Stimulated activated CD8-positive, alpha-beta memory T cell treated with anti-CD3 and anti-CD28 coated beads, Interleukin-4, amount 100 ng/mL, for 48 hours (primary cell): ENCODE measurements at regions not wholly inside any gene's neighbourhood (a gene's known extent, or its start where the extent isn't known, plus 50 kb on each side); places are given as distances from the start of the nearest gene placed in this dataset.
"Not testable (repeated sequence)": the region's sequence is repeated elsewhere in the genome, so short reads cannot be mapped to it uniquely, and the experiment has no call there.

Source experiments
- DNase-seq: peaks from one replicate; pipeline ENCODE4 v3.0.0-alpha.2; 2020

DNA sequence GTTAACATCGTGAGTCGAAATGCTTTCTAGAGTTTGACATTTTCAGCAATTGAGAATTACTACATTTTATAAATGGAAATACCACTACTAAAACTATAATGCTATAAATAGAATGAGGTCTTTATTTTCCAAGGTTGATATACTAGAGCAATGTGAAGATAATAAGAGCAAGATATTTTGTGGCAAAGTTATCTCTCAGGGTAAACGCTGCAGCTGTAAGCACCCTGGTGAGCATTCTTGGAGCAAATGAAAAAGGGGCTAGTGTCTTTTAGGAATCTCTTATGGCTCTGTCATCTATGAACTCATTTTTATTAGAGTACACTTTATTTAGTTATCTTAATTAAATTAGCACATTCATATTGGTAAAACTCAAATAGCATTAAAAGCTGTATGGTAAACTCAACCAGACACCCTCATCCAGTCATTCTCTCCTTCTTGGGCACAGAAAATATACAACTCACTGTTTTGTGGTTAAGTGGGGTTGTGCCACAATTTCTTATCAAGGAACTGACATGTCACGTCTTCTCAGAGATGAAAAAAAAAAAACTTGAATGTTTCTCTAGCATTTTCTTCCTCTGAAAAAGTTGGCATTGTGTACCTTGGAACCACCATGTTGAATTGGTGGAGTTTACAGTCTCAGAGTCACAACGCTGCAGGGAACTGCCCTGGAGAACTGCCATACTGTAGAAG is 289.5 kb upstream of the PFKP start:
- no peak for DNase-seq

DNA sequence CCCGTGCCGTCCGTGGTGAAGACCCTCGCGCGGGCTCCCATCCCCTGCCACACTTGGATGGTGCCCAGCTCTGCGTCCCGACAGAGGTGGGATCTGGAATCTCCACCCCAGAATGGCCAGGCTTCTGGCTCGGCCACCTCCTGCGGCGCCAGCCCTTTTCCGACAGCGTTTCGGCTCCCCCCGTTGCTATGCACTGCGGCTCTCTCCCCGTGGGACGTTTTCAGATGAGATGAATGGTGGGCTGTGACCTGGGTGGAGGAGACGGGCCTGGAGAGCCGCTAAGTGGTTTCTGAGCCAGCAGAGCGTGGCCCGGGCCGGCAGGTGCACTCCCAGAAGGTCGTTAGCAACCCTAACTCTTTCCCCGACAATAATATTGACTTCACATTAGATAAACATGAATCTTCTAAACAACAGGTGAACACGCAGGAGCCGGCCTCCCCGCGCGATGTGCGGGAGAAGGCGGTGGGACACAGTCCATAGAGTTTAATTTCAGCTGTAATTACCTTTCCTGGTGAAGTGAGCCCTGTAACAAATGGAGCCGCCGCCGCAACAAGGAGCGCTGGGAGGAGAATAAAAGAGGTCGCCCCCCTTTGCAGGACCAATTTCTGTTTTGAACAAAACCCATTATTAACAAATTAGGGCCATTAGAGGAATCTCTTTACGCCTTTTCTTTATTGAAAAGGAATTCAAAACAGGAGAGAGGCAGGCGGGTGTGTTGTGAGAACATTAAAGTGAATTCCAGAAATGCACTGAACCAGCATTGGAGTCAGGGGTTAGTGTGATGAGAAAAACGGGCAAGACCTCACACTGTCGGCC is 294.3 kb upstream of the PFKP start:
- no peak for DNase-seq

DNA sequence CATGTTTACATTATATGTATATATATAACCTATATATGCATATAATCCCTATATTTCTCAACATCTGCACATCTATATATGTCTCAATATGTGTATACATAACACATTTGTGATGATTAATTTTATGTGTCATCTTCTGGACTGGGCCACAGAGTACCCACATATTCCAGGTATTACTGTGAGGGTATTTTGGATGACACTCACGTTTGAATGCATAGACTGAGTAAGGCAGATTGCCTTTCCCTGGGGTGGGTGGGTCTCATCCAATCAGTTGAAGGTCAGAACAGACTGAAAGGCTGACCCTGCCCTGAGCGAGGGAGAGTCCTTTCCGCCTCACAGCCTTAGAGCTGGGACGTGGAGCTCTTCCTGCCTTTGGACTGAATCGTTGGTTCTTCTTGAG is 295.2 kb upstream of the PFKP start:
- DNase-seq, result no peak

DNA sequence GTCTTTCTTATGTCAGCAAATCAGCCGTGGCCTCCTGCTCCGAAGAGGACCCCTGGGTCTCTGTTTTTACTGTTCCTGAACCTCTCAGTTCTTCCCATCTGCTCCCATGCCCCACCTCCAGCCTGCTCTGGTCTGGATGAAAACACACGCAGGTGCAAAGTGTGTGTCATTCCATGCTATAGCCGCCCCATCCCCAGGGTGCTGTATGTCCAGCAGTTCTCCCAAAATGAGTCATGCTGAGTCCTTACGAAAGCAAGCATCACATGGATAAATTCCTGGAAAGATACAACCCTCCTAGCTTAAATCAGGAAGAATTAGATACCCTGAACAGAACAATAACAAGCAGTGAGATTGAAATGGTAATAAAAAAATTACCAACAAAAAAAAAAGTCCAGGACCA is 300.1 kb upstream of the PFKP start:
- DNase-seq, result not testable (repeated sequence)

DNA sequence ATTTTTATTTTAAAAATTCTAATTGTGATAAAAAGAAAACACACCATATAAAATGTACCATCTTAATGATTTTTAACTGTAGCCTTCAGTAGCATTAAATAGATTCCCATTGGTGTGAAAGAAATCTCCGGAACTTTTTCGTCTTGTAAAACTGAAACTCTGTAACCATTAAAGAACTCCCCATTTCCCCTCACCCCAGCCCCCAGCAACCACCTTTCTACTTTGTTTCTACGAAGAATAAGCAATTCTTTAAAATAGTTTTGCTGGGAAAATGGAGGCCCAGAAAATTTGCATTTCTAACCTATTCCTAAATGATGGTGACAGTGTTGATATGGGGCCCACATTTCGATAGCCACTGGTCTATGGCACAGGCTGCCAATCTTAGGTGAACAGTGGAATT is 305.4 kb upstream of the PFKP start:
- no peak for DNase-seq

DNA sequence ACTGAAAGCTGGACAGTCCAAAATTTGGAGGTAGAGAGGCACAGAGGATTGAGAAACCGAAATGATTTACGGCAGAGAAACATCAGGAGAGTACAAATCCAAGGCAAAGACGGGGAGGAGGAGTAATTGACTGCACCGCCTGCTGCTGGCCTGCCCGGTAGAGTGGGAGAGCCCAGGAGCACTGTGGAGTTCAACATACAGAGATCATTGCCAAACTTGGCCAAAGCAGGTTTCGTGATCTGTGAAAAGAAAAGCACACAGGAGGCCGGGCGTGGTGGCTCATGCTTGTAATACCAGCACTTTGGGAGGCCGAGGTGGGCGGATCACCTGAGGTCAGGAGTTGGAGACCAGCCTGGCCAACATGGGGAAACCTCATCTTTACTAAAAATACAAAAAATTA is 306.0 kb upstream of the PFKP start:
- DNase-seq, result no peak

DNA sequence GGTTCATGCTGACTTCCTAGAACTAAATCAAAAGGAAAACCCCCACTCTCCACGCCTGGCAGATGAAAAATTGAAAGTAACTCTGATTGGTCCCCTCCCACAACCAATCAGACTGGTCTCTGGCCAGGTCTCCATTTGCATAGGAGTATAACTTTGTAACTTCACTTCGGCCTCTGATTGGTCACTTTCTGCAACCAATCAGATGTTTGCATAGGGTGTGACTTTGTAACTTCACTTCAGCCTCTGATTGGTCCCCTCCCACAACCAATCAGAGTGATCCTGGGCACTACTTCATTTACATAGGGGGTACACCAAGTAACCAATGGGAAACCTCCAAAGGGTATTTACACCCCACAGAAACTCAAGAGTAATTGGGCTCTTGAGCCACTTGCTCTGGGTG is 306.6 kb upstream of the PFKP start:
- no peak for DNase-seq

DNA sequence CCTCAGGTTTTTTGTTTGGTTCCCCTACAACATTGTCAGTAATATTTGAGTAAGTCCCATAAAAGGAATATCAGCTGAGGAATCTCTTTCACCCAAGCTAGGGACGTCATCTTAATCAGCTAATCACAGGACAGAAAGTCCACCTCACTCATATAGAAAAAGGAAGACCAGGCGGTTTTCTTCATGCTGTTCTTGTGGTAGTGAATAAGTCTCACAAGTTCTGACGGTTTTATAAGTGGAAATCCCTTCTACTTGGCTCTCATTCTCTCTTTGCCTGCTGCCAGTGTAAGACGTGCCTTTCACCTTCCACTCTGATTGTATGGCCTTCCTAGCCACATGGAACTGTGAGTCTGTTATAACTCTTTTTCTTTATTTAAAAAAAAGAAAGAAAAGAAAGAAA is 308.1 kb upstream of the PFKP start:
- no peak for DNase-seq

DNA sequence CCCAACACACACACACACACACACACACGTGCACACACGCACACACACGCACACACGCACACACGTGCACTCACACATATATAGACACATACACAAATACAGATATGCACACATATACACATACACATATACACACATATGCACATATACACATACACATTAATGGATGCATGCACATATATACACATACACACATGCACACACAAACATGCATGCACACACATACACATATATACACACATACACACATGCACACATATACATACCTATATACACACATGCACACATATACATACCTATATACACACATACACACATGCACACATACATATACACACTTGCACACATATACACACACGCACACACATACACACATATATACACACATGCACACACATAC is 312.4 kb upstream of the PFKP start:
- DNase-seq, result no peak

DNA sequence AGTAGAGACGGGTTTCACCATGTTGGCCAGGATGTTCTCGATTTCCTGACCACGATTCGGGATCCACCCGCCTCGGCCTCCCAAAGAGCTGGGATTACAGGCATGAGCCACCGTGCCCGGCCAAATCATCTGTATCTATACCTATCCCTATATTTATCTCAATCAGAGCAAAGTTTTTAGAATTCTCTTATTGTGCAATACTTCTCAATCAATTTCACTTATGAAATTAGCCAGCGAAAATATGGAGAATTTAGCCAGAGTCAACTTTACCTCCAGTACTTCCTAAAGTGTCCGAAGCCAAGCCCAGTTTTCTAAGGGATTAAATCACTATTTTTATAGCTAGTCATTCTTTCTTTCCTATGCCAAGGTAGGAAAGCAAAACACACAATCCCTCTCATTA is 319.1 kb upstream of the PFKP start:
- DNase-seq, result no peak

DNA sequence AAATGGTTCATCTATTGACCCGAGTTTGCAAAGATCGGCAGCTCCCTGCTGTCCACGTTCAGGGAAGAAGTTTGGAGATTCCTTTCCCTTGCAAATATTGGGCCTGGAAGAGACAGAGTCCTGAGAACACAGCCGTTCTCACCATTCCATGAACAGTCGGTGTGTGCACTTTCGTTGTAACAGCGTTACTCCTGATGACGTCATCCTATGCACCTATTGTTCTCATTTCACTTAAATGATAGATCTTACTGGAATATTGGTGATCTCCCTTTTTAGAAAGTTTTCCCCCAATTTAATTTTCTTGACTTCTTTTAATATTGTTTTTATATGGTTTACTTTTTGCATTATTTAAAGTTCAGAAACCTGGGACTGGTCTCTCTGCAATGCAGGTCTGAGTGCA is 320.7 kb upstream of the PFKP start:
- no peak for DNase-seq

DNA sequence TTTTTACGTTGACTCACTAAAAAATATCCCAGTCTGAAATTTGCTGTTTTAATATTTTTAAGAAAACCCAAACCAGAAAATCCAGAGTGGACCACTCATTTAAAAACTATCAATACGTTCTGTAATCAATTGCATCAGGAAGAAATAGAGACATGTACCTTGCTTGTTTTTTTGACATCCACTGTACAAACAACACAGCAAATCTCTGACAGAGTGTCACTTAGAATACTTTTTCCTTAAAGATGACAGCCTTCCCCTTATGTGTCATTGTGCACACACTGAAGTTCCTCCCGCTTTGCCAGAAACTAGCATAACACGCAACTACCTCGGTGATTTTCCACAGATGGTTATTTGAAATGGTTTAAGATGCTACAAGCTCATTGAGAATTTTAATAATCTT is 321.7 kb upstream of the PFKP start:
- DNase-seq, result no peak

DNA sequence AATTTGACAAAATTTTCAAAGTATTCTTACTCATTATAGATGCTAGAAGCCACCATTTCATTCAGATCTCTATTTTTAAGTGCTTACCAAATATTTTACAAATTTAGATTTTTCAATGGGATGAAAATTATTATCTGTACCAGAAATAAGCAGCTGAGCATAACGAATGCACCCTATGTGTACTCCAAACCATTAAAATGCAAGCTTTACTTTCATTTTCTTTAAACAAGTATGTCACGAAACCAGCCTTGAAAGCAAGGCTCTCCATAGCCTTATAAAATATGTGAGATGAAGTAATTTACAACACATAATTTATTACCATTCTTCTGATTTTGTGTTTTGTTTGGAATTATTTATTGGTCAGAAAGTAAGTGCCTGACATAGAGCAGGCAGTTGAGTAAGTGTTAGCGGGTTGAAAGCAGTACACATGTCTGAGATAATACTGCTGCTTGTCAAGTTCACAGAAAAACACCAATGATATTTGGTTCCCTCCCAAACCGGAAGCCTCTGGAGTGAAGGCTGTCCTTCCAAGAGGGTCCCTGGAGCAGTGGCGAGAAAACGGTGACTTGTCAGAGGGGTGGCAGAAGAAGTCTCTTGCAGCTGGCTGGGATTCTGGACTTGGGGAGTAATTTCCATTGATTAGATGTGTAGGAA is 322.7 kb upstream of the PFKP start:
- DNase-seq, result no peak

DNA sequence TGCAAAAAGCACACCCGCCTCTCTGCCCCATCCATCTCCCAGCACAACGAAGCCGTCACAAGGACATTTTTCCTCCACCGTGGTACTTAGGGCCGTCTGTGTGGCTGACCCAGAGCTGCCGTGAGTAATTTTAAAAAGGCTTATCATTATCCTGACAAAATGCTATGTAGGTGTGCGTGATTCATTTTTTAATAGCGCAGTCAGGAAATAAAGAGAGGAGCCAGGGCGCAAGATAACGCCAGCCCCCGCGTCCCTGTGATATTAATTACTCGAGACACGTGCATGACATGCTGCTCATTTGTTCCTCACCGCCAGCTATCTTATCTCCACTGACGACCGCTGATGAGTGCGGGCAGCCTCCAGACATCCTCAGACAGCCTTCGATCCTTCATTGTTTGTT is 332.7 kb upstream of the PFKP start:
- no peak for DNase-seq

DNA sequence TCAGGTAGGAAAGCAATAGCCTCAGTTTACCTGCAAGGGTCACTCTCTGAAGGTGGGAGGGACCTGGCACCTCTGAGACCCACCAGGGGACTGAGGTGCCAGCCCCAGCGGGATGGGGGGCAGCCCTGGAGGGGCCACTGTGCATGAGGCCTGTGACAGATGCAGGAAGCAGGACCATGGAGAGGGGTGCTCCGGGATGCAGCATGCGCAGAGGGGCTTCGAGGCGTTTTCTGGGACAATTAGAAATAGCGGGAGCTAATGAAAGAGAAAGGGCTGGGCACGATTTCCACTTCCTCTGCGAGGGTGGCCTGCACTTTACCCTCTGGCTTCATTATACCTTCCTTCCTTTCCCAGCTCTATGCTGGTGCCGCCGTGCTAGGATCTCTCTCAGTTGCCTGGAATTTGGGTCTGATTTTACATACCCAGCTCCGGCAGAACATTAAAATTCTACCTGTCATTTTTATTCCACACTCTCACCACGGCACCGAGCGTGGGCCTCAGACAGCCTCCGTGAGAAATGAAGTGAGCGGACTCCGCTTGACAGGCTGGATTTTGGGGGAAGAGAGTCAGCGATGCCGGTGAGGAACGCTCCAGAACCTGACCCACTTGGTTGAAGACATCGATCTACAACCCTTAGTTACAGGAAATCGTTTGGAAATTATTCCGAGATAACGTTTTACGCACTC is 333.9 kb upstream of the PFKP start:
- no peak for DNase-seq

DNA sequence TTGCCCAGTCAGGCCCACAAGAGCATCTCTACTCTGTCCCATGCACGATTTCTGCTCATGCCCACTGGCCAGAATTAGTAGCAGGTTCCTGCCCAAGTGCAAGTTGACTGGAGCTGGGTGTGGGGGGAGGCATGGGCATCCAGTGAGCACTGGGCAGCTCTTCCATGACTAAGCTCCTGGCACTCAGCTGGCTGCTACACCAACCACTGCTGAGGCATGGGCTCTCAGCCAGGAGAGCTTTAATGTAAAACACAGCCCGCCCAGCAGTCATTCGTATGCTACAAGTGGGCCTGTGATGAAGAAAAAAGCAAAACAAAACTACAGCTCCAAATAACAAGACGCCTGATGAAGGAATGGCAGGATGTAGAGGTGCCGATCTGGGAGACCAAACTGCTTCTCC is 335.4 kb upstream of the PFKP start:
- DNase-seq, result no peak

DNA sequence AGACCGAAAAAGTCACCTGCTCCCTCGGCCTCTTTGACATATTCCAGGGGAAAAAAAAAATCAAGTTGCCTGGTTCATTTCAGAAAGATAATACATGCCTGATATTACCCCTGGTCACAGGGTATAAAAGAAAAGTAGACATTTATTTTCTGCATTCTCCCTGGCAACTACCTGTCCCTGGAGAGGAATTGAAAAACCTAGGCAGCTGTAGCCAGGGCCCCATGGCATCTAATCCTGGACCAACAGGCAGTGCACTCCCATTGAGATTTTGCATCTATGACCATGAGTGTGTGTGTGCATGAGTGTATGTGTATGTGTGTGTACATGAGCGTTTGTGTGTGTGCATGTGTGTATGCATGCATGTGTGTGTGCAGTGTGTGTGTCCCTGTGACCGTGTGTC is 338.2 kb upstream of the PFKP start:
- no peak for DNase-seq

DNA sequence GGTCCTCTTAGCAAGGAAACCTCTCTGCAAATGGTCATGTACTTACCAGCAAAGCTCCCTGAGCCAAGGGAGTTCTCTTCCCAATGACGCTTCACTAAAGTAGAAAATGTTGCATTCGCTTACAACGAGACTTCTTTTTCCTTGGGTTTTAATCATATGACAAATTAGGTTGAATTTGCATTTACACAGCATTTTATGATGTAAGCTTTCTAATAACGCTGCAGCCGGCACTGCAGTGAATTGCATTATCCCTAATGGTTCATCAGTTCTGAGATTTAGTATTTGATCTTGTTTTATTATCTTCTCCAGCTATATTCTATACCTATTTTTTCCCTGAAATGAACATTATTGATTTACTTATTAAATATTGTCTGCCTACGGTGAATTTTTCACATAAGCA is 339.3 kb upstream of the PFKP start:
- DNase-seq, result no peak

DNA sequence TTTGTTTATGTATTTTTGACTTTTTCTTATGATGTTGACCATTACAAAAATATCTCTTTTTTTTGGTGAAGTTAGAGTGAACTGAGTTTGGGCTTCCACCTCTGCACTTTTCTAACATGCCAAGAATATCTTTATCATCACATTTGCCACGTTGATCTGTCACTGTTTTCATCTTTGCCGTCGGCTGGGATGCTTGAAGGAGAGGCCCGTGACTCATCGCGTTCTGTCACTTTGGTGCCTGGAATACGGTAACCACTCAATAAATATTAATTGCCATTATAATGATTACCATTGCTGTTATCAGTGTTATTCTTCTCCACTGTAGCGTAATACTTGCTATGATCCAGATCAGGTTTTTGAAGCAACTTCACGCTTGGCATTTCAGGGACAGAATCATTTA is 350.8 kb upstream of the PFKP start:
- DNase-seq, result no peak

DNA sequence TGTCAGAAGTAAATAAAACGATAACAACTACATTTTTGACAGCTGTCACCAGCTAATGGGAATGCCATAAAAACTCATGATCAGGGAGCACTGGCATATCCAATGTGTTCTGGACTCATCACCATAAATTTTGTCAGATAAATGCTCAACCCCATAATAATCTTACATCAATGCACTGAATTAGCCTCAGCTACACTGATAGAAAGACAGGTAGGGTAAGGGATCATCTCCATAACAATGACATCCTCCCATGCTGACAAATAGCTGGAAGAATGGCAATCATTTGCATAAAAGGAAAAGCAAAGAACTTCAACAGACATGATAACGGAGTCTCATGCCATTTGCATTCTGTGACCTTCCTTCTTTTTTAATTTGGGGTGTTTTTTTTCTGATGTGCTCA is 352.8 kb upstream of the PFKP start:
- no peak for DNase-seq

DNA sequence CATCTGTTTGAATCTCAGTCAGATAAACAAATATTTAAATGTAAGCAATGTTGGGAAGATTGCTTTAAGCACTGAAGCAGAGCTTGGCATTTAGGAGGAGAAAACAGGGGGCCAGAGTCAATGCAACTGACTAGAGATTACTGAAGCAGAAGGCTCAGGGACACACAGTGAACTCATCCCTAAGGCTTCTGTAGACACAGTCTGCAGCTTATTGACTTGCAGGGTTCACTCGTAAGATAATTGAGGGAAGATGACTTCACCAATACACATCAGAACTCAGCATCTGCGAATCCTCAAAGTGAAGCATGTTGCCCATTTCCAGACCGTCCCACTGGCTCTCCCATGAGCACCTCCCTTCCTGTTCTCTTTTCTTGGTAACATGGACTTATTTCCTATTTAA is 363.4 kb upstream of the PFKP start:
- no peak for DNase-seq

DNA sequence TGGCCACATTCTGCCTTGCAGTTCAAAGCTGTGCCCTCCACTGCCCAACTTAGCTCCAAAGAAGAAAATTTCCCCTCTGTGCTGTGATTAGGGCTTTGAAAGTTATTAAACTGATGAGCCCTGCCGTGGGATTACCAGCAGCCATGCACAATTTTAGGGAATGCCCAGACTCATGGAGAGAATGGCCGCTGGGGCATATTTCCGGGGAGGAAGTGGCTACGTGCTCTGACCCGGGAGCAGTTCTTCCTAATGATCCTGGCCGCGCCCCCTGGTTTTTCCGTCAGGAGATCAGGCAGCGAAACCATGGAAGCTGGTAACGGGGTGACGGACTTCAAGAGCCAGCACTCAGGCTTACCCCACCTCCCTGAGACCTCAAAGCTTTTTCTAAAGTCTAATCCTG is 365.5 kb upstream of the PFKP start:
- no peak for DNase-seq

DNA sequence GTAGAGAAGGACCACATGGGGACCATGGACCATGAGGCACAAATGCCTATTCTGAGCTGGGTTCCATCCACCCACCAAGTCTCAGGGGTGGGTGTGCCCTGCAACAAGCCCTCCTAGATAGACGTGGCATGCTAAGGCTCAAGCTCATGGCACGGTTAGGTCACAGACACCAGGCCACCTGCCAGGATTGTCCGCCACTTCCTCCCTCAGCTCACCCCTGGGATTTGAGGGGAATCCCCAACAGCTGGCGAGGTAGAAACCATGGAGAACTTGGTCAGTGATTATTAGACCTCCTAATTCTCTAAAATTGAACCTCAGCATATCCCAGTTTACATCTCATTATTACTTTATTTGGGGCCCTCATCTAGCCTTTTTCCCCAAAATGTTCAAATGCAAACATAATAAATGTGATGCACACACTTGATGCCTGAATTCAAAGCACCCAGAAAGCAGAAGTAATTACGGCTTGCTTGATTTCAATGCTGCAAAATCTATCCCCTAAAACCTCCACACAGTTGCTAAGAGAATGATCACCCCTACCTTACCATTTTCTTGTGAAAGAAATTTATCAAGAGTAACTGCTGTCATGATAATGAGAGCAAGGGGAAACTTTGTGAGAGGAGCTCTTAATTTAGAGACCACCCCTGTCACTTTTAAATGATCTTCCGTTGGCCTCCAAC is 366.6 kb upstream of the PFKP start:
- no peak for DNase-seq
